Ovary (tissue), 7 donors: ENCODE measurements at regions not wholly inside any gene's neighbourhood (a gene's known extent, or its start where the extent isn't known, plus 50 kb on each side); places are given as distances from the start of the nearest gene placed in this dataset.
"Not testable (repeated sequence)": the region's sequence is repeated elsewhere in the genome, so short reads cannot be mapped to it uniquely, and the experiment has no call there.

Experiments
- DNase-seq, 5 donors: peaks; one replicate each; pipeline ENCODE4 v3.0.0-alpha.2; 2019 to 2020
- H3K27ac ChIP-seq, 2 donors: fragments of 200-600 bp; one replicate each; pipeline versions ENCODE4 v1.5.1 to v1.8.0; 2019 to 2022
- H3K27me3 ChIP-seq: fragments of 200-600 bp; one replicate; pipeline ENCODE4 v1.8.0; 2022
- H3K36me3 ChIP-seq: fragments of 200-600 bp; sonication (generic); one replicate; pipeline ENCODE4 v1.5.1; 2019
- H3K4me1 ChIP-seq: one replicate; pipeline ENCODE4 v1.8.1; 2013; ENCODE audit warnings: mild to moderate bottlenecking, moderate library complexity; ENCODE audit not compliant: insufficient read depth
- H3K4me3 ChIP-seq: fragments of 200-600 bp; sonication (generic); one replicate; pipeline ENCODE4 v1.5.1; 2017
- H3K9me3 ChIP-seq, 2 donors: fragments of 200-600 bp in 1 of 2; sonication (generic) in 1 of 2; one replicate each; pipeline versions ENCODE4 v1.5.1 to v1.8.1; 2013 to 2019; ENCODE audit warnings: mild to moderate bottlenecking in 1 of 2, moderate library complexity in 1 of 2
- CTCF ChIP-seq, 3 donors: fragments of 450-650 bp in 2 of 3; fragments of 200-600 bp in 1 of 3; IDR thresholded peaks; one replicate each; pipeline versions ENCODE4 v1.5.1 to v1.8.0; 2016 to 2022; ENCODE audit warnings: antibody characterized with exemption in 3 of 3, mild to moderate bottlenecking in 1 of 3
- EP300 ChIP-seq: sonication (generic); formaldehyde crosslinking; IDR thresholded peaks from one replicate; pipeline ENCODE4 v1.6.1; 2017; ENCODE audit warnings: antibody characterized with exemption
- POLR2A ChIP-seq: fragments of 450-650 bp; IDR thresholded peaks from one replicate; pipeline ENCODE4 v1.6.1; 2017; ENCODE audit warnings: antibody characterized with exemption, mild to moderate bottlenecking, moderate library complexity
- WGBS, 3 donors: extraction: QIAGEN DNeasy Blood & Tissue Kit in 1 of 3; methylation state at CpG; one replicate each; pipeline versions ENCODE4 v1.1.5 to v1.1.7; 2013 to 2017; 5-methylcytosine and 5-hydroxymethylcytosine counted together
- intact Hi-C, 4 donors: fragments of 100-400 bp; cut with DNase I; formaldehyde crosslinking; loops; one replicate each; pipeline versions ENCODE4 v1.11.0 to v1.15.1; 2022 to 2023
- donor health status: DM: no; HTN: no; CAD: no; lungs with moderate emphysema.
- donor health status: DM: no; HTN: no; CAD: no.
- donor health status: Bipolar disorder and iron deficiency.
- donor health status: DM: no; HTN: no; CAD: no.
- donor health status: DM: yes; HTN: yes; CAD: no.

GRCh38 chr9:75814667-75815066 is 75.8 kb upstream of the PCSK5 start:
- Histone ChIP-seq H3K9me3 (no peaks in the 10 kb centered on the region), H3K27ac (no peak overlapping the region), H3K4me3 (no peak overlapping the region), H3K27me3 (no peaks in the 10 kb centered on the region), H3K4me1 (no peaks in the 10 kb centered on the region), H3K36me3 (no peaks in the 10 kb centered on the region)
- DNase-seq: no peak
- TF ChIP-seq EP300: no peak
- no peak for TF ChIP-seq POLR2A
- no peak for TF ChIP-seq CTCF (IDR thresholded peaks at IDR 0.05)
- intact Hi-C loops: no loop called here

GRCh38 chr9:75820471-75821115 is 69.9 kb upstream of the PCSK5 start:
- 88 to 94% (median 89%) methylated on average over 2 of the region's 2 CpGs for WGBS, 3 donors
- H3K36me3 ChIP-seq, H3K4me1 ChIP-seq, H3K27me3 ChIP-seq, intact Hi-C loops, DNase-seq, H3K4me3 ChIP-seq, H3K27ac ChIP-seq, H3K9me3 ChIP-seq: not testable (repeated sequence)

- intact Hi-C loops: no loop called here
- Histone ChIP-seq H3K27me3 (no peaks in the 10 kb centered on the region), H3K27ac (no peak overlapping the region), H3K36me3 (no peaks in the 10 kb centered on the region), H3K4me3 (no peak overlapping the region), H3K4me1 (peaks cover 1% of the 10 kb centered on the region), H3K9me3 (no peaks in the 10 kb centered on the region)
- no peak for DNase-seq
- TF ChIP-seq EP300 (no peak), CTCF (IDR thresholded peaks at IDR 0.05) (no peak), POLR2A (no peak)
- 22 to 45% (median 32%) methylated on average over 2 of the region's 2 CpGs for WGBS, 3 donors
Measured at GRCh38 chr9:75823151-75823550, 67.3 kb upstream of the PCSK5 start.

- H3K27ac ChIP-seq: no peak overlapping the region
- no peak overlapping the region for H3K4me3 ChIP-seq
- no peaks in the 10 kb centered on the region for H3K36me3 ChIP-seq
- no peaks in the 10 kb centered on the region for H3K27me3 ChIP-seq
- WGBS, 3 donors: 43 to 50% (median 45%) methylated on average over 3 of the region's 3 CpGs
- DNase-seq: peak in 1 of 5 donors; percentile 9
- TF ChIP-seq CTCF (IDR thresholded peaks at IDR 0.05) (no peak), EP300 (no peak), POLR2A (no peak)
- H3K4me1 ChIP-seq: peaks cover 1% of the 10 kb centered on the region
- intact Hi-C loops: no loop called here
- H3K9me3 ChIP-seq: no peaks in the 10 kb centered on the region
Measured at GRCh38 chr9:75824816-75825568, 65.5 kb upstream of the PCSK5 start.

- intact Hi-C loops: no loop called here
- H3K27ac ChIP-seq: no peak overlapping the region
- DNase-seq: peak in 2 of 5 donors; percentile 11 to 15
- H3K27me3 ChIP-seq: no peaks in the 10 kb centered on the region
- 50 to 54% (median 51%) methylated on average over 2 of the region's 2 CpGs for WGBS, 3 donors
- no peaks in the 10 kb centered on the region for H3K9me3 ChIP-seq
- TF ChIP-seq CTCF (IDR thresholded peaks at IDR 0.05) (no peak), EP300 (no peak), POLR2A (no peak)
- no peak overlapping the region for H3K4me3 ChIP-seq
- H3K4me1 ChIP-seq: peaks cover 1% of the 10 kb centered on the region
- no peaks in the 10 kb centered on the region for H3K36me3 ChIP-seq
Measured at GRCh38 chr9:75826314-75826713, 64.2 kb upstream of the PCSK5 start.
